ENCODE measurements at regions not wholly inside any gene's neighbourhood (a gene's known extent, or its start where the extent isn't known, plus 50 kb on each side); places are given as distances from the start of the nearest gene placed in this dataset.
"Not testable (repeated sequence)": the region's sequence is repeated elsewhere in the genome, so short reads cannot be mapped to it uniquely, and the experiment has no call there.

- DNase-seq (ENCODE audit: low spot score) = no peak
Observed at GRCh38 chr4:108458681-108459080, 161.7 kb upstream of the RPL34 start.

GRCh38 chr4:108454227-108454626, 166.1 kb upstream of the RPL34 start:
- no peak for DNase-seq (ENCODE audit: low spot score)

GRCh38 chr4:108453366-108453765, 167.0 kb upstream of the RPL34 start:
- no peak for DNase-seq (ENCODE audit: low spot score)

- no peak for DNase-seq (ENCODE audit: low spot score)
Observed at GRCh38 chr4:108450236-108450898, 170.0 kb upstream of the RPL34 start.

GRCh38 chr4:108449129-108449528, 171.2 kb upstream of the RPL34 start:
- DNase-seq (ENCODE audit: low spot score) = no peak

- DNase-seq (ENCODE audit: low spot score) = no peak
Observed at GRCh38 chr4:108446556-108446955, 173.8 kb upstream of the RPL34 start.

GRCh38 chr4:108445716-108446115, 174.7 kb upstream of the RPL34 start:
- DNase-seq (ENCODE audit: low spot score) = no peak

GRCh38 chr4:108443585-108443984, 176.8 kb upstream of the RPL34 start:
- DNase-seq (ENCODE audit: low spot score) = no peak

- DNase-seq (ENCODE audit: low spot score) = no peak
Observed at GRCh38 chr4:108433832-108434231, 186.5 kb upstream of the RPL34 start.

GRCh38 chr4:108433394-108433793, 187.0 kb upstream of the RPL34 start:
- DNase-seq (ENCODE audit: low spot score) = not testable (repeated sequence)

- no peak for DNase-seq (ENCODE audit: low spot score)
Observed at GRCh38 chr4:108432418-108432817, 188.0 kb upstream of the RPL34 start.

- DNase-seq (ENCODE audit: low spot score) = no peak
Observed at GRCh38 chr4:108431986-108432385, 188.4 kb upstream of the RPL34 start.

GRCh38 chr4:108430921-108431320, 189.5 kb upstream of the RPL34 start:
- no peak for DNase-seq (ENCODE audit: low spot score)

GRCh38 chr4:108429662-108430061, 190.7 kb upstream of the RPL34 start:
- DNase-seq (ENCODE audit: low spot score) = no peak

- DNase-seq (ENCODE audit: low spot score) = no peak
Observed at GRCh38 chr4:108428923-108429322, 191.5 kb upstream of the RPL34 start.

- no peak for DNase-seq (ENCODE audit: low spot score)
Observed at GRCh38 chr4:108427946-108428485, 192.4 kb upstream of the RPL34 start.

- DNase-seq (ENCODE audit: low spot score) = no peak
Observed at GRCh38 chr4:108426493-108426892, 193.9 kb upstream of the RPL34 start.

- DNase-seq (ENCODE audit: low spot score) = no peak
Observed at GRCh38 chr4:108425988-108426387, 194.4 kb upstream of the RPL34 start.

GRCh38 chr4:108417923-108418322, 202.5 kb upstream of the RPL34 start:
- no peak for DNase-seq (ENCODE audit: low spot score)

- no peak for DNase-seq (ENCODE audit: low spot score)
Observed at GRCh38 chr4:108416831-108417230, 203.5 kb upstream of the RPL34 start.

- no peak for DNase-seq (ENCODE audit: low spot score)
Observed at GRCh38 chr4:108415389-108415788, 205.0 kb upstream of the RPL34 start.

- no peak for DNase-seq (ENCODE audit: low spot score)
Observed at GRCh38 chr4:108411836-108412235, 208.5 kb upstream of the RPL34 start.

GRCh38 chr4:108409691-108410090, 210.7 kb upstream of the RPL34 start:
- not testable (repeated sequence) for DNase-seq (ENCODE audit: low spot score)

GRCh38 chr4:108405586-108405985, 214.8 kb upstream of the RPL34 start:
- DNase-seq (ENCODE audit: low spot score) = no peak

All from ecto neural progenitor cell (in vitro differentiated cells).